GM18508 (cell line): ENCODE measurements at regions not wholly inside any gene's neighbourhood (a gene's known extent, or its start where the extent isn't known, plus 50 kb on each side); places are given as distances from the start of the nearest gene placed in this dataset.
"Not testable (repeated sequence)": the region's sequence is repeated elsewhere in the genome, so short reads cannot be mapped to it uniquely, and the experiment has no call there.

ENCODE experiments used
- ATAC-seq: cut with Tn5 transposase; IDR thresholded peaks from one replicate; pipeline ENCODE4 v1.9.1; 2021; ENCODE audit warnings: moderate number of reproducible peaks; ENCODE audit not compliant: insufficient read depth, unreplicated experiment

GRCh38 chr2:224182498-224182897 is 143.4 kb upstream of the SERPINE2 start:
- ATAC-seq, result no peak

DNA sequence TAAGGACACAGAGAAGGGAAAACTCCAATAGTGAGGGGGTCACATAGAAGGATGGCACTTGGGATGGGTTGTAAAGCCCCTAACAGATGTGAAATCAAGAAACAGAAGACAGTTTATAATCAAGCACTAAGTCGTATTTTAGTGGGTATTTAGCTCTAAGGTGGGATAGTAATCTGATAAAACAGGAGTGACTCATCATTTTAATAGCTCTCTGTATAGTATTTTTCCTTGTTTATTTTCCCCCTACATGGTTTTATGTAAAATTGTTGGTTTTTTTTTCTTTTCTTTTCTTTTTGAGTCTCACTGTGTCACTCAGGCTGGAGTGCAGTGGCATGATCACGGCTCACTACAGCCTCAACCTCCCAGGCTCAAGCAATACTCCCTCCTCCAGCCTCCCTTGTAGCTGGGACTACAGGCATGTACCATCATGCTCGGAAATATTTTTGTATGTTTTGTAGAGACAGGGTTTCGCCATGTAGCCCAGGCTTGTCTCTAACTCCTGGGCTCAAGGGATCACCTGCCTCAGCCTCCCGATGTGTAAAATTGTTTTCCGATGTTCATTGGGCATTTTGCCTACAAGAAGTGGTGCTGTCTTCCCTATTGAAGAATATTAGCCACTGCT is 142.6 kb upstream of the SERPINE2 start:
- no peak for ATAC-seq

GRCh38 chr2:224180810-224181209 is 141.7 kb upstream of the SERPINE2 start:
- no peak for ATAC-seq

- no peak for ATAC-seq
These were observed 139.0 kb upstream of the SERPINE2 start for GRCh38 chr2:224178056-224178455.

DNA sequence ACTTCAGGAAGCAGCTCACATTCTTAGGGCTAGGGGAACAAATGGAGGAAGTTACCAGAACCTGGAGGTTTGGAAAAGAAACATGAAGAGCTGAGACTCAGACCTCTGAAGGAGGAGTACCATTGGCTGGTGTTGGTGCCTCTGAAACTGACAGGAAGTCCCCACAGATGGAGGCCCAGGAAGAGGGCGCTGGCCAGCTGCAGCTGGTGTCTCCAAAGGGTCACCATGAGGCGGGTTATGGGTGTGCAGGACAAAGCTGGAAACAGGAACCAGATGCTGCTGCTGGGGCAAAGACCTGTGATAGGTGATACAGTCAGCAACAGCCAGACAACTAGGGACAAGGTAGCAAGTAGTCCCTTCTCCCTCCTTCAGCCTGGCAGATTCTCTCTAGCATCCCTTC is 136.5 kb upstream of the SERPINE2 start:
- ATAC-seq, result no peak

GRCh38 chr2:224174990-224175389 is 135.9 kb upstream of the SERPINE2 start:
- no peak for ATAC-seq

DNA sequence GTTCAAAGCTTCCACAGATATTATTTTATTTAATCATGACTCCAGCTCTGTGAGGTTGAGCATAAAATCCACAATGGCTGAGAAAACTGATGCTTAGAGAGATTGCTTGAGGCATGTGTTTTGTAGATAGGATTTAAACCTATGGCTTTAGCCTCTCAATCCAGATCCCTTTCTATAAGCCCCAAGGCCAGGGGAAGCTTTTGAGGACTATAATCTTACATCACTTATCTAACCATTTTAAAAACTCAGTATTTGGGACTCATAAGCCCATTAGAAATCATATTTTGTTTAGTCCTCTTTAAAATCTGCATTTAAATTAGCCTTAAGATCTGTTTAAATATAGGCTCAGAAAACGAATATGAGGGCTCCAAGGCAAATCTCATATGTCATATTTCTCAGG is 135.4 kb upstream of the SERPINE2 start:
- ATAC-seq, result no peak

DNA sequence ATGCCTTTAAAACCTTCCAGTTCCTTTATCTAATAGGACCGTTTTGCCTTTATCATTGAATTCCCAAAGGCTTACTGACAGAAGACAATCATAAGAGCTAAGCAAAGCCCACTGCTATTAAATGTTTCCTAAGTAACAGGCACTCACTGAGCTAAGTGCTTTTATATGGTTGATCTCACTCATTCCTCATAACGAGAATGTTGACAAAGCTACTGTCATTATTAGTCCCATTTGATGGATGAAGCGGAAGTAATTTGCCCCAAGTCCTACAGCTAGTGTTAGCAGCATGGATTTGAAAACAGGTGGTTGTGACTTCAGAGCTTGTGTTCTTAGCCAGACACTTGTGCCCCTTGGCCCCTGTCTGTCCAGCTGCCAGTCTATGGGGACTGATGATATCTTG is 134.8 kb upstream of the SERPINE2 start:
- ATAC-seq, result no peak

- no peak for ATAC-seq
These were observed 134.1 kb upstream of the SERPINE2 start for GRCh38 chr2:224173210-224173609.

DNA sequence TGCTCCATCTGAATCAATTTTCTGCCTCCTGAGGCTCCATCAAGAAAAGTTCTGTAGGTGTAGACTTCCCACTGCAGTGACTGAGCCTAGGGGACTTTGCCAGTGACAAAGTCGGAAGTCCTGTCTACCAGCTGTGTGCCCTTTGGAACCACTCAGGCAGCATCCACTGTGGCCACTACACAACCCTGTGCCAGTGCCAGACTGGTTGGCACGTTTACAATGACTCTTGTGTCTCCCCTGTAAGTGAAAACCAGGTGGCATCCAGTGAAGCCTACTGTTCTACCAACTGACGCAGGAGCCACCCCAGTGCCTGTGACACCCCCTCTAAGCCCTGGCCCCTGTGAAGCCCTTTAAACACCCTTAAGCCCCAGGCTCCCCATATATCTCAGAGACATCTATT is 132.1 kb upstream of the SERPINE2 start:
- ATAC-seq, result no peak

DNA sequence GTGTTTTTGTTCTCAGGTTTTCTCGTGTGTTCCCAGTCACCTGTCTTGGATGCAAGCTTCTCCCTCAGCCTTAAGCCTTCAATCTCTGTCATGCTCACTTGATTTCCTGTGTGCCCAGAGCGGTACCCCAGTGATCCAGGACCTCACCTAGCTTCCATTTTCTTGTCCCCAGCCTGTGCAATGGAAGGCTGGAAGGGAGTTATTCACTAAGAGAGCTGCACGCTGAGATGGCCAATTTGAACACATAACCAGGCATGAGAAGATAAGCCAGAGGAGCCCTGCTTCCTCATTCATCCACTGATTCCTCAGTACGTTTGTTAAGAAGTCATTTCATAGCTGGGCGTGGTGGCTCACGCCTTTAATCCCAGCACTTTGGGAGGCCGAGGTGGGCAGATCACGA is 130.8 kb upstream of the SERPINE2 start:
- no peak for ATAC-seq

GRCh38 chr2:224167781-224168180 is 128.7 kb upstream of the SERPINE2 start:
- not testable (repeated sequence) for ATAC-seq

DNA sequence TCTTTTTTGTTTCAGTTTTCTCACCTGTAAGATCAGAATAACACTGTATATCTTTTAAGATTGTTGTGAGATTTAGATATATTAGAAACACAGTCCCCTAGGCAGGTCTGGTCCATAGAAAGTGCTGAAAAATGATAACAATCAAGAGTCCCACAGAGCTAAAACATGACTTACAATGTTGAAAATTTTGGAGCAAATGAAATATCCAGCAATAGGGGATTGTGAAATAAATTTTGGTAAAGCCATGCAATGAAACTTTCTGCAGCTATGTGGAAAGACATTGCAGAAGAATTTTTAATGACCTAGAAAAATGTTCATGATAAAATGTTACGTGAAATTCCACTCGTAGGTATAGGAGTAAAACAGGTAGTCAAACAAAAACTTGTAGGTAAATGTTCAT is 127.6 kb upstream of the SERPINE2 start:
- no peak for ATAC-seq

DNA sequence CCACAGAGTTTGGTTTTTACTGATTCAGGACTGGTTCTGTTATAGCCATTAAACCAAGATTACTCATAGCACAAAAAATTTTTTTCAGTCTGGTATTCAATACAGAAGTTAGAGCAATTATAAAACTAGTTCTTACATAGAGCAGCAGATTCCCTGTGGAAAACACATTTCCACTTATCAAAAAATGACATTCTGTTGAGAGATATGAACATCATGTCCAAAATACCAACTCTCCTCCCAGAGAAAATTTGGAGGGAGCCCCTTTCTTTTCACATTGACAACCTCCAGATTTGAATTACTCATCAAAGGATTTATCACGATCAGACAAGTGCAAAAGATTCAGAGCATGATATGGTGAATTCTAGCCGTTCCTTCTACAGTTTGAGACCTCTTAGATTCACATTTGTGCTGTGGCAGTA is 126.8 kb upstream of the SERPINE2 start:
- ATAC-seq, result no peak

DNA sequence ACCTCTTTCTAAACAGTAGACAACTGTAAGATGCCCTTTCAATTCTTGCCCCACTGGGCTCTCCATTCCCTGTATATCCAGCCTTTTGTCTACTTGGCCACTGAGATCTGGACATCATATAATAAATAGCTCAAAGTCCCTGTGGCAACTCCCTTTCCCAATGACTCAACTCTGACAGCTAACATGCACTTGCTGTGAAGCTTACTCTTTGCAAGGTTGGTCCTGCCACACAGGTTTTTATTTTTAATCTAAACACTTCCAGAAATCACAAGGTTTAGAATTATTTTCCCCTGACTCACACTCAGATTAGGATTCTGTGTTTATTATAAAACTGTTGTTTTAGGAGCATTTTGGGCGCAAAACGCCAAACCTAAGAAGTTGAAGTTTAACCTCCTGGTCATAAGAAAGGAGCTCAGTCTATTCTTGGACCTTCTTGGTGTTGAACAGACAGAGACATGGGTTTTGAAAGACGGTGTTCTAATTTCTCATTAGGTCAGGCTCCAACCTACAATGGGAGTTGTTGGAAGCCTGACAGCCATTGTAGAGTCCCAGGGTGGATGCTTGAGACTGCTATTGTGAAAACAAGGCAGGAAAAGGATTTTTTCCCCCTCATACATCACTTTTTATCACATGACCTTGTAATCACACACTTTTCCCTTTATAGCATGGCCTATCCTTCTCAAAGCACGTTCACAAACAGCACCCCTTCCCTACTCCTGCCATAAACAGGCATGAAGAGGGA is 124.7 kb upstream of the SERPINE2 start:
- no peak for ATAC-seq

DNA sequence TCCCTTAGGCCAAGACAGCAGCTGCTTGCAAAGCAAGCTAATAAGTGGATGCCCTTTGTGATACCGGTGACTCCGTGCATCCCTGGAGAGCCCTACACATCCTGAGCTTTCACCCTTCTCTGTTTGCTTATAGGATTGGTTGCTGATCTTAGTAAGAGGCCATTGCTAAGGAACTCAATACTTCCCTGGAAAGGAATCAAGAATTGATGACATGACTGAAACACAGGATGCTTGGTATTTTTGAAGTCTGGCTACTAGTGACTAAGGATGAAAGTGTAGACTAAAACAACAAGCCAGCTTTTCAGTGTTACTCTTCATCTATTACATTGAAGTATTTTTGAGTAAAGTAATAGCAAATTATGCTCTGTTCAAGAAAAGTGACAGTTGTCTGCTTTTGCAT is 123.0 kb upstream of the SERPINE2 start:
- ATAC-seq, result no peak

GRCh38 chr2:224161712-224162111 is 122.6 kb upstream of the SERPINE2 start:
- ATAC-seq, result no peak

- no peak for ATAC-seq
These were observed 121.8 kb upstream of the SERPINE2 start for GRCh38 chr2:224160917-224161316.

DNA sequence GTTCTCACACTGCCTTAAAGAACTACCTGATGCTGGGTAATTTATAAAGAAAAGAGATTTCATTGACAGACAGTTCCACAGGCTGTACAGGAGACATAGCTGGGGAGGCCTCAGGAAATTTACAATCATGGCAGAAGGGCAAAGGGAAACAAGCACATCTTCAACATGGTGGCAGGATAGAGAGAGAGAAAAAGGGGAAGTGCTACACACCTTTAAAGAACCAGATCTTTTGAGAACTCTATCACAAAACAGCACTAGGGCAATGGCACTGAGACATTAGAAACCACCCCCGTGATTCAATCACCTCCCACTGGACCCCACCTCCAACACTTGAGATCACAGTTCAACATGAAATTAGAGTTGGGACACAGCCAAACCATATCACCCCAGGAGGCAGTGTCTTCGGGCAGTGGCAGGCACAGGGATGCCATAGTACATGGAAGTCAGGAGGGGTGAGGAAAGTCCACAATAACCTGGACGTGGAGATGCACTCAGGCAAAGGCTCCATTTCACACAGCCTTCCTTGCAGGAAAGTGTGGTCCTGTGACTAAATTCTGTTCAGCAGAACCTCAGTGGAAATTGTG is 120.4 kb upstream of the SERPINE2 start:
- ATAC-seq, result no peak

- no peak for ATAC-seq
These were observed 119.7 kb upstream of the SERPINE2 start for GRCh38 chr2:224158831-224159230.

GRCh38 chr2:224158061-224158460 is 119.0 kb upstream of the SERPINE2 start:
- ATAC-seq, result no peak

- no peak for ATAC-seq
These were observed 118.6 kb upstream of the SERPINE2 start for GRCh38 chr2:224157655-224158054.
